ENCODE measurements at regions not wholly inside any gene's neighbourhood (a gene's known extent, or its start where the extent isn't known, plus 50 kb on each side); places are given as distances from the start of the nearest gene placed in this dataset.

DNA sequence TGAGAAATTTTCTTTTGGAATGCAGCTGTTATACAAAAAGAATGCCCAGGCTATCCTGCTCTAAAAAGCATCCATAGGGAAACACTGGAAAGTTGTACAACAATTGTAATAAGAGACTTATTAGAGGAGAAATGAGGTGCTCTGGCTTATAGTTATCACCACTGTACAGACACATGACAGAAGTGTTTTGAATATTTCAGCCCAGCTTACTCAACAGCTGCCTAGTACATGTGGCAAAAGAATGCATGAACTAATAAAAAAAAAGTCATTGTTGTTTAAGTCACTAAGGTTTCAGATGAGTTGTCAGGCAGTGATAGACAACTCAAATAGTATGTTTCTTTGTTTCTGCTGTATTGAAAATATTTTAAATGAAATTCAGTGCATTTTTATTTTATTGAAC, 307.7 kb downstream of the GPM6A start:
- Histone ChIP-seq H3K27me3 (ENCODE audit: insufficient read depth, low read depth) (no peaks in the 10 kb centered on the region), H3K79me2 (ENCODE audit: insufficient read depth, low read depth) (no peaks in the 10 kb centered on the region), H3K4me2 (no peak overlapping the region), H4K20me1 (ENCODE audit: insufficient read depth) (no peaks in the 10 kb centered on the region), H3K27ac (no peak overlapping the region), H3K4me3 (IDR thresholded peaks at IDR 0.05; ENCODE audit: insufficient read depth, low read depth, low read length) (no peak overlapping the region), H3K9ac (no peak overlapping the region), H2AFZ (ENCODE audit: low read depth) (no peak overlapping the region), H3K36me3 (ENCODE audit: insufficient read depth) (no peaks in the 10 kb centered on the region), H3K4me1 (ENCODE audit: low read depth, poor library complexity, severe bottlenecking) (no peaks in the 10 kb centered on the region)
- TF ChIP-seq, protein P1, sequence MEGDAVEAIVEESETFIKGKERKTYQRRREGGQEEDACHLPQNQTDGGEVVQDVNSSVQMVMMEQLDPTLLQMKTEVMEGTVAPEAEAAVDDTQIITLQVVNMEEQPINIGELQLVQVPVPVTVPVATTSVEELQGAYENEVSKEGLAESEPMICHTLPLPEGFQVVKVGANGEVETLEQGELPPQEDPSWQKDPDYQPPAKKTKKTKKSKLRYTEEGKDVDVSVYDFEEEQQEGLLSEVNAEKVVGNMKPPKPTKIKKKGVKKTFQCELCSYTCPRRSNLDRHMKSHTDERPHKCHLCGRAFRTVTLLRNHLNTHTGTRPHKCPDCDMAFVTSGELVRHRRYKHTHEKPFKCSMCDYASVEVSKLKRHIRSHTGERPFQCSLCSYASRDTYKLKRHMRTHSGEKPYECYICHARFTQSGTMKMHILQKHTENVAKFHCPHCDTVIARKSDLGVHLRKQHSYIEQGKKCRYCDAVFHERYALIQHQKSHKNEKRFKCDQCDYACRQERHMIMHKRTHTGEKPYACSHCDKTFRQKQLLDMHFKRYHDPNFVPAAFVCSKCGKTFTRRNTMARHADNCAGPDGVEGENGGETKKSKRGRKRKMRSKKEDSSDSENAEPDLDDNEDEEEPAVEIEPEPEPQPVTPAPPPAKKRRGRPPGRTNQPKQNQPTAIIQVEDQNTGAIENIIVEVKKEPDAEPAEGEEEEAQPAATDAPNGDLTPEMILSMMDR (conservative IDR thresholded peaks at IDR 0.05; ENCODE audit: low read depth, low read length), result no peak

DNA sequence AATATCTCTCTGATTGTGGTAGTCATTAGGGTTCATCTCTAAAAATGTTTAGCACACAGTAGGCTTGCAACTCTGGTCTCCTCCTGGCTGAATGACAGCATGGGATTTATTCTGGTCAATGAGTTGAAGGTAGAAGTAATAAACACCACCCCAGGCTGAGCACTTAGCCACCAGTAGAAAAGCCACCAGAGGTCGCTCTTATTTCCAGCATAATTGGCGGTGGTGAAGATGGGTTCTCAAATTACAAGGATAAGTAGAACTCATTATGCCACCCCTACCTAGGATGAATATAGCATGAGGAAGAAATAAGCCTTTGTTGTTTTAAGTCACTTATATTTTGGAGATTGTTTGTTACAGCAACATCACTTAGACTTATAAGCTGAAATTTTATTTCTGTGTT, 302.7 kb downstream of the GPM6A start:
- Histone ChIP-seq H3K9ac (no peak overlapping the region), H3K4me3 (IDR thresholded peaks at IDR 0.05; ENCODE audit: insufficient read depth, low read depth, low read length) (no peak overlapping the region), H4K20me1 (ENCODE audit: insufficient read depth) (no peaks in the 10 kb centered on the region), H3K27me3 (ENCODE audit: insufficient read depth, low read depth) (no peaks in the 10 kb centered on the region), H2AFZ (ENCODE audit: low read depth) (no peak overlapping the region), H3K4me1 (ENCODE audit: low read depth, poor library complexity, severe bottlenecking) (no peaks in the 10 kb centered on the region), H3K36me3 (ENCODE audit: insufficient read depth) (no peaks in the 10 kb centered on the region), H3K79me2 (ENCODE audit: insufficient read depth, low read depth) (no peaks in the 10 kb centered on the region), H3K4me2 (no peak overlapping the region), H3K27ac (no peak overlapping the region)
- TF ChIP-seq, protein P1 (conservative IDR thresholded peaks at IDR 0.05; ENCODE audit: low read depth, low read length), result no peak

DNA sequence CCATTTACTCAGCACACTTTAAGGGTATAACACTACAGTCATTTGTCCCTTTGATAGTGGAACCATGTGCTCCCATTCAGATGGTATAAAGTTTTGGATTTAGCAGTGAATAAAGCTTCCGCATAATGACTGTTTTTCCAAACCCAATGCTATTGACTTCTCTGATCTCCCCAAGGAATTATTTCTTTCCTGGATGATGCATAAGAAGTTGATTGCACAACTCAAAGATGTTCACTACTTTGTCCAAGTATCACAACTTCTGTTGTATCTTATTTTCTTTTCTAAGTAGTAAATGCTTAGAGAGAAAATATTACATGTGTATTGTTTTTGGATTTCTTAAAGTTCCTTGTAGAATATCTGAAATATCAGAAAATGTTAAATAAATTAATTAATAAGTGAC, 300.2 kb downstream of the GPM6A start:
- Histone ChIP-seq H3K27ac (no peak overlapping the region), H3K4me3 (IDR thresholded peaks at IDR 0.05; ENCODE audit: insufficient read depth, low read depth, low read length) (no peak overlapping the region), H3K27me3 (ENCODE audit: insufficient read depth, low read depth) (no peaks in the 10 kb centered on the region), H3K9ac (no peak overlapping the region), H3K4me1 (ENCODE audit: low read depth, poor library complexity, severe bottlenecking) (no peaks in the 10 kb centered on the region), H2AFZ (ENCODE audit: low read depth) (no peak overlapping the region), H4K20me1 (ENCODE audit: insufficient read depth) (no peaks in the 10 kb centered on the region), H3K4me2 (no peak overlapping the region), H3K79me2 (ENCODE audit: insufficient read depth, low read depth) (no peaks in the 10 kb centered on the region), H3K36me3 (ENCODE audit: insufficient read depth) (no peaks in the 10 kb centered on the region)
- TF ChIP-seq, protein P1 (conservative IDR thresholded peaks at IDR 0.05; ENCODE audit: low read depth, low read length), result no peak

DNA sequence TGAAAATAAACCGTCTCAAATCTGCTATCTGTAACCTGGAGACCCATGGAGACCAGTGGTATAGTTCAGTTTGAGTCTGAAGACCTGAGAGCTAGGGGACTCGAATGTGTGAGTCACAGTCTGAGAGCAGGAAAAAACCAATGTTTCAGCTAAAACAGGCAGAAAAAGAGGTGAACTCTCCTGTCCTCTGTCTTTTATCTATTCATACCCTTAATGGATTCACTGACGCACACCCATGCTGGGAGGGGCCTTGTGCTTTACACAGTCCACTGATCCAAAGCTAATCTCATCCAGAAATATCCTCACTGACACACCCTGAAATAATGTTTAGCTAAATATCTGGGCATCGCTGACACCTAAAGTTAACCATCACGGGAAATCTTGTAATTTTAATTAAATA, 297.9 kb downstream of the GPM6A start:
- no peak overlapping the region for H2AFZ ChIP-seq (ENCODE audit: low read depth)
- no peak overlapping the region for H3K27ac ChIP-seq
- no peaks in the 10 kb centered on the region for H4K20me1 ChIP-seq (ENCODE audit: insufficient read depth)
- TF ChIP-seq, protein P1 (conservative IDR thresholded peaks at IDR 0.05; ENCODE audit: low read depth, low read length), result no peak
- H3K4me3 ChIP-seq (IDR thresholded peaks at IDR 0.05; ENCODE audit: insufficient read depth, low read depth, low read length), result no peak overlapping the region
- no peaks in the 10 kb centered on the region for H3K4me1 ChIP-seq (ENCODE audit: low read depth, poor library complexity, severe bottlenecking)
- H3K79me2 ChIP-seq (ENCODE audit: insufficient read depth, low read depth), result no peaks in the 10 kb centered on the region
- no peak overlapping the region for H3K4me2 ChIP-seq
- no peaks in the 10 kb centered on the region for H3K36me3 ChIP-seq (ENCODE audit: insufficient read depth)
- H3K9ac ChIP-seq, result no peak overlapping the region
- no peaks in the 10 kb centered on the region for H3K27me3 ChIP-seq (ENCODE audit: insufficient read depth, low read depth)

DNA sequence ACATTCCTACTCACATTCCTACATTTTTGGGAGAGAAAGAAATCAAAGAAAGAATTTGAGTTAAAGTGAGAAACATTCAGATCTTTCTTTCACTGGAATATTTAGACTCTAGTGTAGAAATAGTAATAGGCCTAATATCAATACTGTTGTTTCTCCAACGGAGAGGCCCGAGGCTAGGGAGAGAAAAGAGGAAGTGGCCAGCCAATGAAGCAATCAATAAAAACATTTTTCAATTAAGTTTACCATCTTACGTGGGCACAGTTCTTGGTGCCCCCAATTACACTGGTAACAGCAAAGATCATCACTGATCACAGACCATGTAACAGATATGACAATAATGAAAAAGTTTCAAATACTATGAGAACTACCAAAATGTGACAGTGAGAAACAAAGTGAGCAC, 281.4 kb downstream of the GPM6A start:
- H3K4me2 ChIP-seq, result no peak overlapping the region
- no peaks in the 10 kb centered on the region for H3K79me2 ChIP-seq (ENCODE audit: insufficient read depth, low read depth)
- no peaks in the 10 kb centered on the region for H3K4me1 ChIP-seq (ENCODE audit: low read depth, poor library complexity, severe bottlenecking)
- H3K27me3 ChIP-seq (ENCODE audit: insufficient read depth, low read depth), result no peaks in the 10 kb centered on the region
- H3K36me3 ChIP-seq (ENCODE audit: insufficient read depth), result no peaks in the 10 kb centered on the region
- no peak overlapping the region for H3K27ac ChIP-seq
- H3K4me3 ChIP-seq (IDR thresholded peaks at IDR 0.05; ENCODE audit: insufficient read depth, low read depth, low read length), result no peak overlapping the region
- no peak overlapping the region for H3K9ac ChIP-seq
- H4K20me1 ChIP-seq (ENCODE audit: insufficient read depth), result no peaks in the 10 kb centered on the region
- H2AFZ ChIP-seq (ENCODE audit: low read depth), result no peak overlapping the region
- TF ChIP-seq, protein P1 (conservative IDR thresholded peaks at IDR 0.05; ENCODE audit: low read depth, low read length), result no peak

Measured in KMS-11 (cell line).